Activated naive CD8-positive, alpha-beta T cell treated with anti-CD3 and anti-CD28 coated beads, Interleukin-2, amount 50 U/mL, for 24 hours (primary cell): ENCODE measurements at regions not wholly inside any gene's neighbourhood (a gene's known extent, or its start where the extent isn't known, plus 50 kb on each side); places are given as distances from the start of the nearest gene placed in this dataset.
"Not testable (repeated sequence)": the region's sequence is repeated elsewhere in the genome, so short reads cannot be mapped to it uniquely, and the experiment has no call there.

Experiments
- ATAC-seq: fragments of 150-1000 bp; cut with Tn5 transposase; one replicate; pipeline ENCODE4 v1.10.0; 2021
- DNase-seq: peaks from one replicate; pipeline ENCODE4 v3.0.0; 2021
- H3K27ac Mint-ChIP-seq: one replicate; pipeline ENCODE4 v1.8.0; 2021; ENCODE audit warnings: mild to moderate bottlenecking, mixed read lengths
- H3K27me3 Mint-ChIP-seq: one replicate; pipeline ENCODE4 v1.8.0; 2021; ENCODE audit warnings: mixed read lengths
- H3K36me3 Mint-ChIP-seq: one replicate; pipeline ENCODE4 v1.8.0; 2021; ENCODE audit warnings: low read depth, mixed read lengths
- H3K4me1 Mint-ChIP-seq: one replicate; pipeline ENCODE4 v1.8.0; 2021; ENCODE audit warnings: mixed read lengths
- H3K4me3 Mint-ChIP-seq: one replicate; pipeline ENCODE4 v1.8.0; 2021; ENCODE audit warnings: mild to moderate bottlenecking, moderate library complexity, mixed read lengths
- H3K9me3 Mint-ChIP-seq: one replicate; pipeline ENCODE4 v1.8.0; 2021; ENCODE audit warnings: mixed read lengths

DNA sequence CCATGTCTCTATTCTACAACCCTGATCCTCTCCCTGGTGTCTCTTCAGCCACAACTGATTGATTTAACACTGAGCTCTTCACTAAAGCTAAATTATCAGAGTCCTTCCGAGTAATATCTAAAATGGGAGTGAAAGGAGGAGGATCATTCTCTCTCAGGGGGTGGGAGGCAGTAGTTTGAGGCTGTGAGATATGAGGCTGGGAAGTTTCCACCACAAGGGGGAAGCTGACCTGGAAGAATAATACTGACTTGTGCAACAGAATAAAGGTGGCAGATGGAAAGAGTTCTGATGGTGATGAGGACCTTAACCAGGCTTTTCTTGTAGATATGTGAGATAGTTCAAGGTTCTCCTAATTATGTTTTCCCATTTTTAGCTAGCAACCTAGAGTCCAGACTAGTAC lies 241.6 kb upstream of the VKORC1L1 start:
- not testable (repeated sequence) for H3K4me1 Mint-ChIP-seq, H3K36me3 Mint-ChIP-seq, DNase-seq, H3K27me3 Mint-ChIP-seq, H3K9me3 Mint-ChIP-seq, ATAC-seq, H3K4me3 Mint-ChIP-seq, H3K27ac Mint-ChIP-seq

DNA sequence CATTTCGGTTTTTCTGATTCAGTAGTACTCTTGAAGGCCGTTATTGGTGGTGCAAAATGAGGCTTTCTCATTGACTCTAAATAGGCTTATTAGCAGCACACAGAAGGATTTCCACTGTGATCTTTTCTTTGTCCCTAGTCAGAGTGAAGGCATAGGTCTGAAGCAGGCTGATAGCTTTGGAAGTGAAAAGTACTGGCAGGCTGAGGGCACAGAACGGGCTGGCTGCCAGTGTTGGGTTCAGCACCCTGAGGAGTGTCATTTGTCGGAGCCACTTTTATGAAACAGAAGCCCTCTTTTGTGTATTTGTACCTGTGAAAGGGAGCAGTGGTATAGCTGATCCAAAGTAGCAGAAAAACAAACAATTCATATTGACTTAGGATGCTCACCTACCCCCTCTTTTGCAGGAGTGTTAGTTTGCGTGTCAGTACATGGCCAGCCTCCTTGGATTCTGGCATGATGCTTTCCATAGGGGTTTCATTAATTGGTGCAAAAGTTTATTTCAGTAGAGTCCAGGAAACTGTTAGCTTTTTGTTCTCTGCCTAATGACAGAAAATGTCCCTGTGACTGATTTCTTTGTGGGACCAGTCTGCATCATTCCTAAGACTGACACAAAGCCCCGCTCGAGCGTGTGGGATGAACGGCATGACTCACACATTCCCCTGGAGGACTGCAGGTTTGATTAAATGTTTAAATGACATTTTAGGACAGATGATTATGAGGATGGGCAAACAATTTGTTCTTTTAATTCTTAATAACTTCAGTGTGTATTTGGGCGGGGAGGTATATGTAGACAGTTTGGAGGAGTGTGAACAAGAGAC lies 239.1 kb upstream of the VKORC1L1 start:
- ATAC-seq, DNase-seq: not testable (repeated sequence)

DNA sequence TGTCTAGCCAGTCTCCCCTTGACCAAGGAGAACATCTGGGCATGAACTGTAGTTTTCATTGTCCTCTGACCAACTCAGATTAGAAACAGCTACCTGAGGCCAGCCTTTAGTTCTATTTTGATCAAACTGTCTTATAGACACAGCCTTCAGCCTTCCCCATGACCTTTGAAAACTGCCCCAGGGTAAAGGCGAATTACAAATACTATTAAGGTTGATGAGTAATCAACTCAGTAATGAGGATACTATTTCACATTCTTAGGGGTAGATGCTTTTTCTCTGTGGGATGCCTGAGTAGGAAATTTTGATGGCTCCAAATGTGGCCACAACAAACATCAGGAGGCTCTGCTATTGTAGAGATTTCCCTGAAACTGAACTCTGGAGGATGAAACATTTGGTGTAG lies 234.0 kb upstream of the VKORC1L1 start:
- H3K27ac Mint-ChIP-seq, DNase-seq, H3K4me1 Mint-ChIP-seq, H3K27me3 Mint-ChIP-seq, H3K36me3 Mint-ChIP-seq, H3K4me3 Mint-ChIP-seq, H3K9me3 Mint-ChIP-seq, ATAC-seq: not testable (repeated sequence)

More for the DNA sequence above, 239.1 kb upstream of the VKORC1L1 start:
- H3K4me1 Mint-ChIP-seq, H3K4me3 Mint-ChIP-seq, H3K9me3 Mint-ChIP-seq, H3K27ac Mint-ChIP-seq, H3K36me3 Mint-ChIP-seq, H3K27me3 Mint-ChIP-seq: not testable (repeated sequence)

DNA sequence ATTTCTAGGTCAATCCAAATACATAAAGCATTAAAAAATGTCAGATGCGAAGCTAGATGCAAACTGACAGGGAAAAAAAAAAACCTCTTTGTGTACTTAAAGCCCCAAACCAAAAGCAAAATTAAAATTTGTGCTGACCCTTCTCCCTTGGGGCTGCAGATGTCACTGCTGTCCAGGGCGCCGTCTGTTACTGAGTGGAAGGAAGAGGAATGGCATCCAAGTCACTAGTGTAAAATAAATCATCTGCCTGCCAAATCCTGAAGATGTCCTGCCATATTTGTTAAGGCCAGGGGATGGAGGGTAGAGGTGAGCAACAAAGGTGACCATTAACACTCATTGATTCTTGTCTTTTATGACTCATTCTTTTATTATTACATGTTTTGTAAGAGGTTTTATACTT lies 233.2 kb upstream of the VKORC1L1 start:
- not testable (repeated sequence) for DNase-seq, H3K9me3 Mint-ChIP-seq, H3K4me1 Mint-ChIP-seq, H3K36me3 Mint-ChIP-seq, H3K27ac Mint-ChIP-seq, H3K4me3 Mint-ChIP-seq, ATAC-seq, H3K27me3 Mint-ChIP-seq

DNA sequence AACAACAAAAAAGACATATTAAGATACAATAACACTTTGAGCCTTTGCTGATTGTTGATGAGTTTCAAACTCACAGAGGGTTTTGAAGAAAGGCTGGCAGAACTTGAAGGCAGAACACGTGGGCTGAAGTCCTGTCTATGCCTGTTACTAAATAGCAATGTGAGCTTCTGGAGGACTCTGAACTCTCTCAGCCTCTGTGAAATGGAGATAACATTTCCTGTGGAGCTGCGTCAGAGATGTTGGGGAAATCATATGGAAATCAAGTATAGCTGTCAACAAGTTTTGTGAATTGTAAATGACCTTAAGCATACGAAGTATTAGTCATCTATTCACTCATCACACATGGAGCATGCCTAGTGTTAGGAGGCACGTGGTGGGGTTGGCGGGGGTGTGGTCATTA lies 229.4 kb upstream of the VKORC1L1 start:
- ATAC-seq, H3K27me3 Mint-ChIP-seq, H3K36me3 Mint-ChIP-seq, DNase-seq, H3K27ac Mint-ChIP-seq, H3K4me3 Mint-ChIP-seq, H3K4me1 Mint-ChIP-seq, H3K9me3 Mint-ChIP-seq: not testable (repeated sequence)

DNA sequence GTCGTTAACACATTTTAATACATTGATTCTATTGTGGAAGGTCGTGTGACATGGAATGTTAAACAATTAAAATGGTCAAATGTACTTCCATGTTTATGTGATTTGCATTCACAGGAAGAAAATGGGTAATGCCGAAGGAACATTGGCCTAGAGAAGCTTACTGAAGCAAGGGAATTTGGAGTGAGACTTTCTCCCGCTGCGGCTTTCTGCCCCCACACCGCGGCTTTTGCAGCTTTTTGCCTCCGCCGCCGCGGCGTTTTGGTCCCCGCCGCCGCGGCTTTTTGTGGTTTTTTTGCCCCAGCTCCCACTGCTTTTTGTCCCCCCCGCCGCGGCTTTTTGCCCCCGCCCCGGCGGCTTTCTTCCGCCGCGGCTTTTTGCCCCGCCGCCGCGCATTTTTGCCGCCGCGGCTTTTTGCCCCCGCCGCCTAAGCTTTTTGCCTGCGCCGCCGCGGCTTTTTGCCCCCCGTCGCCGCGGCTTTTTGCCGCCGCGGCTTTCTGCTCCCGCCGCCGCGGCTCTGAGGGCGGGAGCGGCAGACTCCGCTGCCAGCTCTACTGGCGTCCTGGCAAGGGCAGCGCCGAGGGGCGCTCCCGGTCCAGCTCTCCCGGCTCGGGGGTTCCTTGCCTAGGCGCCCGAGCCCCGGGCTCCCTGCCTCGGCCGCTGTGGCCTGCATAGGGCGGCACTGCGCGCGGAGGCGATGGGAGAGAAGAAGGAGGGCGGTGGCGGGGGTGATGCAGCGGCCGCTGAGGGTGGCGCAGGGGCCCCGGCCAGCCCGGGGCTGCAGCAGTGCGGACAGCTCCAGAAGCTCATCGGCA lies 225.5 kb upstream of the VKORC1L1 start:
- not testable (repeated sequence) for H3K27me3 Mint-ChIP-seq, DNase-seq, H3K27ac Mint-ChIP-seq, ATAC-seq, H3K4me3 Mint-ChIP-seq, H3K4me1 Mint-ChIP-seq, H3K36me3 Mint-ChIP-seq
- H3K9me3 Mint-ChIP-seq, result peaks cover 12% of the 10 kb centered on the region

DNA sequence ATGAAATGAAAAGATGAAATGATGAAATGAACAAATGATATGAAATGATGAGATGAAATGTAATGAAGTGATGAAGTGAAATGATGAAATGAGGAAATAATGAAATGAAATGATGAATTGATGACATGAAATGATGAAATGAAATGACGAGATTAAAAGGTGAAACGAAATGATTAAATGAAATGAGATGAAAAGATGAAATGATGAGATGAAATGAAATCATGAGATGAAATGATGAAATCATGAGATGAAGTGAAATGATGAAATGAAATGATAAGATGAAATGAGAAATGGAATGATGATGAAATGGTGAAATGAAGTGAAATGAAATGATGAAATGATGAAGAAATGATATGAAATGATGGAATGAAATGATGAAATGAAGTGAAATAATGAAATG lies 221.7 kb upstream of the VKORC1L1 start:
- H3K9me3 Mint-ChIP-seq, result peaks cover 12% of the 10 kb centered on the region
- H3K27me3 Mint-ChIP-seq, H3K36me3 Mint-ChIP-seq, ATAC-seq, DNase-seq, H3K4me1 Mint-ChIP-seq, H3K4me3 Mint-ChIP-seq: not testable (repeated sequence)
- peak overlapping the region; percentile 71 for H3K27ac Mint-ChIP-seq

DNA sequence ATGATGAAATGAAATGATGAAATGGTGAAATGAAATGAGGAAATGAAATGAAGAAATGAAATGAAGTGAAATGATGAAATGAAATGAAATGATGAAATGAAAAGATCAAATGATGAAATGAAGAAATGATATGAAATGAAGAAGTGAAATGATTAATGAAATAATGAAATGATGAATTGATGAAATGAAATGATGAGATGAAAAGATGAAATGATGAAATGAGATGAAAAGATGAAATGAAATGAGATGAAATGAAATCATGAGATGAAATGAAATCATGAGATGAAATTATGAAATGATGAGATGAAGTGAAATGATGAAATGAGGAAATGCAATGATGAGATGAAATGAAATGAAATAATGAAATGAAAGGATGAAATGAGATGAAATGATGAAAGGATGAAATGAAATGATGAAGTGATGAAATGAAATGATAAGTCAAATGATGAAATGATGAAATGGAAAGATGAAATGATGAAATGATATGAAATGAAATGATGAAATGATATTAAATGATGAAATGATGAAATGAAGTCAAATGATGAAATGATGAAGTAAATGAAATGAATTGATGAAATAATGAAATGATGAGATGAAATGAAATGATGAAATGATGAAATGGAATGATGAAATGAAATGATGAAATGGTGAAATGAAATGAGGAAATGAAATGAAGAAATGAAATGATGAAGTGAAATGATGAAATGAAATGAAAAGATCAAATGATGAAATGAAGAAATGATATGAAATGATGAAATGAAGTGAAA lies 220.9 kb upstream of the VKORC1L1 start:
- not testable (repeated sequence) for DNase-seq, H3K27me3 Mint-ChIP-seq, H3K4me3 Mint-ChIP-seq, H3K36me3 Mint-ChIP-seq, ATAC-seq, H3K4me1 Mint-ChIP-seq
- Mint-ChIP-seq H3K27ac (peak overlapping the region; percentile 71), H3K9me3 (peaks cover 12% of the 10 kb centered on the region)

DNA sequence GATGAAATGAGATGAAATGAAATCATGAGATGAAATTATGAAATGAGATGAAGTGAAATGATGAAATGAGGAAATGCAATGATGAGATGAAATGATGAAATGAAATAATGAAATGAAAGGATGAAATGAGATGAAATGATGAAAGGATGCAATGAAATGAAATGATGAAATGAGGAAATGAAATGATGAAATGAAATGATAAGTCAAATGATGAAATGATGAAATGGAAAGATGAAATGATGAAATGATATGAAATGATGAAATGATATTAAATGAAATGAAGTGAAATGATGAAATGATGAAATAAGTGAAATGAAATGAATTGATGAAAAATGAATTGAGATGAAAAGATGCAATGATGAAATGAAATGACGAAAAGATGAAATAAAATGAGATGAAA lies 220.2 kb upstream of the VKORC1L1 start:
- DNase-seq, H3K27me3 Mint-ChIP-seq, ATAC-seq, H3K4me1 Mint-ChIP-seq, H3K27ac Mint-ChIP-seq, H3K36me3 Mint-ChIP-seq, H3K4me3 Mint-ChIP-seq: not testable (repeated sequence)
- peaks cover 12% of the 10 kb centered on the region for H3K9me3 Mint-ChIP-seq

DNA sequence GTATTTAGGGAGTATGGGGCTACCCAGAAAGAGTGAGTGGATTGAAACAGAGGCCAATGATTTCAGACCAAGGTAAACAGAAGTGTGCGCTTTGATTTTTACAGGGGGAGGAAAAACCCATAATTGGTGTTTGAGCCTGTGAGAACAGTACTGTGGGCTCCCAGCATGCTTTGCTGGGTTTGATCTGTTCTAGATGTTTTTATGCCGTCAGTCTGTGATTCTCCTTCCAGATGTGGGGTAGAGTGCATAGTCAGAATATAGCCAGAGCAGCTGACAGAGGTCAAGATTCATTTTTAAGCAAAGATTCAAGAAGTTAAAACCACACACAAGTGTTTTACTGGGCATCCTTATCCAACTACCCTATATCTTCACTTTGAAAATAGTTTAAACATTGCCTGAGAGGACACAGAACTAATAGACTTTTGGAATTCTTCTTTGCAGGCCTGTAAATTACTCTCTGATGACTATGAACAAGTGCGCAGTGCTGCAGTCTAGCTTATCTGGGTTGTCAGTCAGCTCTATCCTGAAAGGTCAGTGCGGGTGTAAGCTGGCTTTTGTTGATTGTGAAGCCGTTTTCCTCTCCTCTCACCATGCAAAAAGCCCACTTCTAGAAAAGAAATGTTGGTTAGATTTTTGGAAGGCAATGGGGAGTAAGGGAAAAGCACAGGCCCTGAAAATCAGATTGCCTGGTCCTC lies 216.2 kb upstream of the VKORC1L1 start:
- DNase-seq, H3K4me3 Mint-ChIP-seq, H3K27ac Mint-ChIP-seq: not testable (repeated sequence)

DNA sequence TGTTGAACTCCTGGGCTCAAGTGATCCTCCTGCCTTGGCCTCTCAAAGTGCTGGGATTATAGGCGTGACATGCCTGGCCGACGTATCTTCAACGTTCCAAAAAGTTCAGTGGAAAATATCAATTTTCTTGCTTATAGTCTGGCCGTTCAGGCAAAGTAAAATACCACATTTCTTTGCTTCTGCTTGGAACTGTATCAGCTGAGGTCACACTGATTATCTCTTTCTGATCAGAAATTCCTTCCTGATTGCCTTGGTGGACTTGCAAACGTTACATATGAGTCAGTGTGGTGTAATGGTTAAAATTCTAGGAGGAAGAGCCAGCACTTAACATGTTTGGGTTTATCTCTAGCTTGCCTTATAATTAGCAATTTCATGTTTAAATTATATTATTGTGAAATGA lies 189.5 kb upstream of the VKORC1L1 start:
- not testable (repeated sequence) for H3K36me3 Mint-ChIP-seq, H3K4me3 Mint-ChIP-seq, H3K9me3 Mint-ChIP-seq, H3K27me3 Mint-ChIP-seq, H3K27ac Mint-ChIP-seq, H3K4me1 Mint-ChIP-seq, DNase-seq, ATAC-seq

More for the DNA sequence above, 216.2 kb upstream of the VKORC1L1 start:
- not testable (repeated sequence) for H3K36me3 Mint-ChIP-seq, H3K4me1 Mint-ChIP-seq, ATAC-seq, H3K9me3 Mint-ChIP-seq, H3K27me3 Mint-ChIP-seq

DNA sequence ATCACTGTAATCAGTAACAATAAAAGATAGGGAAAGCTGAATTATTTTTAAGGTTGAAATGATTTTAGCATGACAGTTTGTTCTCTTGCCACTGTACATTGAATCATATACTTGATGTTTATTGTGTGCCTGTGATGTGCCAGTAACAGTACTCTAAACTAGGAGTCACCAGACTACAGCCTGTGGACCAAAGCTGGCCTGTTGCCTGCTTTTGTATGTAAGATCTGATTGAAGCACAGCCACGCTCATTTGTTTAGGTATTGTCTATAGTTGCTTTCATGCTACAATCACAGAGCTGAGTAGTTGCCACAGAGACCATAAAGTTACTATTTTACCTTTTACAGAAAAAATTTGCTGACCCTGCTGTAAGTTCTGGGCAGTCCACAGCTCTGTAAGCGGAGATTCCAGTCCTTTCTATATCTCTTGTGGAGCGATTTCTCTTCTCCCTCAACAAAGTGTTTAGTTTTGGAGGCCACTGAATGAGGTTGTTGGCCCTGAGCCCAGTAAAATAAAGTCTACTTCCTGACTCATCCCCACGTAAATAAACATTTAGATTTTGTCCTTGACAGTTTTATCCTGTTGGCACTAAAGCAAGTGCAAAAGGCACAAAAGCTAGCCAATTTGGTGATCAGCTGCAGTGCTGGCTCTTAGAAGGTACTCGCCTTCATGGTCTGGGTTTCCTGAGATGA lies 173.7 kb upstream of the VKORC1L1 start:
- DNase-seq, H3K36me3 Mint-ChIP-seq, H3K27ac Mint-ChIP-seq, ATAC-seq, H3K4me3 Mint-ChIP-seq, H3K9me3 Mint-ChIP-seq, H3K27me3 Mint-ChIP-seq, H3K4me1 Mint-ChIP-seq: not testable (repeated sequence)

DNA sequence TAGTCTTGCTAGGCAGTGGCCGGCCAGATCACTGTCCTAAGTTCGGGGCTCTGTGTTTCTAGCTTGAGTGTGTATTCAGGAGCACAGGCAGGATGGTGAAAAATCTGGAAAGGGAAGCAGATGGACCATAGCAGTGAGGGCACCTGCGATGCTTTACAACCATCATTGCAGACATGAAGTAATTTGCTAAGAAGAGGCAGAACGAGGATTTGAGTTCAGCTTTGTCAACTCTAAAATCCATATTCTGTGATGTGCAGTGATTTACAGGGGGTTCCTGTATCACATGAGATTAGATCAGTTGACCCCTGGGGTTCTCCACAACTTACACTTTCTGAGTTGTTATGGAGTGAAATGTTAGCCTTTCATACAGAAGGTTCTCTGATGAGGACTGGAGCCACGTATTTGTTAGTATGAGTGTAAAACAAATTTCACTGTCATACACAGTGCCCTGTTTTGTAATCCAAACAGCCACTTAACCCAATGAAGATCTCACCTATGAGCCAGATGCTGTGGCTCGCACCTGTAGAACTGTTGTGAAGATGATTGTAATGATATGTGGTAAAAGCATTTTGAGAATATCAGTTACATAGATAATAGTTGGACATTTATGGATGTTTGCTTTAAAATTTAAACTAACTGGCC lies 173.0 kb upstream of the VKORC1L1 start:
- H3K9me3 Mint-ChIP-seq, H3K27me3 Mint-ChIP-seq, H3K36me3 Mint-ChIP-seq, H3K4me3 Mint-ChIP-seq, ATAC-seq, H3K4me1 Mint-ChIP-seq, DNase-seq, H3K27ac Mint-ChIP-seq: not testable (repeated sequence)
